ENCODE measurements at regions not wholly inside any gene's neighbourhood (a gene's known extent, or its start where the extent isn't known, plus 50 kb on each side); places are given as distances from the start of the nearest gene placed in this dataset.
A peak's percentile ranks its signal among the peaks of the same experiment; 100 is the strongest.

GRCh38 chr1:119285482-119285881, 83.1 kb upstream of the HAO2 start:
- ATAC-seq, result peak in 1 of 2 donors; percentile 66
- in situ Hi-C loops (cut with MboI; ENCODE audit: low sequenced_read_pairs in 4 of 4), result loop anchor here in 1 of 4 donors (10.0 kb wide), 1 partner anchor 61 kb away; no protein-coding TSS in a partner anchor
- no peak overlapping the region for H3K27ac ChIP-seq
- intact Hi-C loops (cut with DNase I; ENCODE audit: low total_unique reads), result no loop called here
- TF ChIP-seq CTCF (IDR thresholded peaks at IDR 0.05 in 4 of 5, conservative IDR thresholded peaks at IDR 0.05 in 1 of 5) (no peak), POLR2A (IDR thresholded peaks at IDR 0.05) (no peak)
- no peak overlapping the region for H3K4me3 ChIP-seq
- H3K36me3 ChIP-seq, result no peaks in the 10 kb centered on the region
- DNase-seq, result no peak
- no peaks in the 10 kb centered on the region for H3K27me3 ChIP-seq
- H3K4me1 ChIP-seq, result no peaks in the 10 kb centered on the region
- no peaks in the 10 kb centered on the region for H3K9me3 ChIP-seq

DNA sequence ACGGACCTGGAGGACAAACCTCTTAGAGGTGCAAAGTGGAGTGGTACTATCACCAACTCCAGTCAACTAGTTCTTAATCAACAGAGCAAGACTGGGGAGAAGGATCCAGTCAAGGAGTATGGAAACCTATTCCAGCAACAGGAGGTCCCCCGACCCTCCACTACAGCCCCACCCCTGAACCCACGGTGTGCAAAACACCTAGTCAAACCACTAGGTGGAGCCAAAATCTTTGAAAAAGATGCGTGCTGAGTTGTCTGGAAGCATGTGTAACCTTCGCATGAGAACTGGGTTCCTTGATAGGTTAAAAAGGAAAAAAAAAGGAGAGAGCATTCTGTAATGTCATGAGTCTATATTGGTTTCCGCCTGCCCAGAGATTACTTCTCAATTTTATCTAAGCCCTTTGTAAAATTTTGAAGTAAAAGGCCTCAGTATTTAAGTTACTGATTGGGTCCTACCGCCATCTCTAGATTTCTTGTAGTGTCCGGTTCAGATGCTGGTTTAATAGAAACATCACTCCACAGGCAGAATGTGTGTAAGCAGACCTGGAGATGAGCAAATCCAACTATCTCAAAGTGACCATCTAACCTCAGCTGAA, 81.9 kb upstream of the HAO2 start:
- ATAC-seq (no peak), DNase-seq (no peak)
- Histone ChIP-seq H3K4me3 (no peak overlapping the region), H3K36me3 (no peaks in the 10 kb centered on the region), H3K27me3 (no peaks in the 10 kb centered on the region), H3K27ac (no peak overlapping the region), H3K4me1 (no peaks in the 10 kb centered on the region), H3K9me3 (no peaks in the 10 kb centered on the region)
- in situ Hi-C loops (cut with MboI; ENCODE audit: low sequenced_read_pairs in 4 of 4), result loop anchor here in 1 of 4 donors (10.0 kb wide), 1 partner anchor 62 kb away; no protein-coding TSS in a partner anchor
- TF ChIP-seq POLR2A (IDR thresholded peaks at IDR 0.05) (no peak), CTCF (IDR thresholded peaks at IDR 0.05 in 4 of 5, conservative IDR thresholded peaks at IDR 0.05 in 1 of 5) (no peak)
- intact Hi-C loops (cut with DNase I; ENCODE audit: low total_unique reads), result no loop called here

- intact Hi-C loops (cut with DNase I; ENCODE audit: low total_unique reads), result no loop called here
- TF ChIP-seq CTCF (IDR thresholded peaks at IDR 0.05 in 4 of 5, conservative IDR thresholded peaks at IDR 0.05 in 1 of 5), result no peak
- TF ChIP-seq POLR2A (IDR thresholded peaks at IDR 0.05), result no peak
- ATAC-seq (no peak), DNase-seq (no peak)
- H3K4me3 ChIP-seq, result no peak overlapping the region
- H3K4me1 ChIP-seq, result no peaks in the 10 kb centered on the region
- H3K27ac ChIP-seq, result no peak overlapping the region
- no peaks in the 10 kb centered on the region for H3K27me3 ChIP-seq
- H3K9me3 ChIP-seq, result no peaks in the 10 kb centered on the region
- H3K36me3 ChIP-seq, result no peaks in the 10 kb centered on the region
- in situ Hi-C loops (cut with MboI; ENCODE audit: low sequenced_read_pairs in 4 of 4), result loop anchor here in 1 of 4 donors (10.0 kb wide), 1 partner anchor 64 kb away; no protein-coding TSS in a partner anchor
These were observed 79.8 kb upstream of the HAO2 start for GRCh38 chr1:119288751-119289150.

DNA sequence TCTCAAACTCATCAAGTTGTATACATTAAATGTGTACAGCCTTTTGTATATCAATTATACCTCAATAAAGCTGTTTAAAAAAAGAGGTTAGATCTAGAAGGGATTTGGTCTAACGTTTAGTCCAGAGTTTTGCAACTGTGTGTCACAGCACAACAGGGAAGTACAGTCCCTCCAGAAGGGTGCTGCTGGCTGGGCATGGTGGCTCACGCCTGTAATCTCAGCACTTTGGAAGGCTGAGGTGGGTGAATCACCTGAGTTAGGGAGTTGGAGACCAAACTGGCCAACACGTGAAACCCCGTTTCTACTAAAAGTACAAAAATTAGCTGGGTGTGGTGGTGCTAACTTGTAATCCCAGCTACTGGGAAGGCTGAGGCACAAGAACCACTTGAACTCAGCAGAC, 78.3 kb upstream of the HAO2 start:
- in situ Hi-C loops (cut with MboI; ENCODE audit: low sequenced_read_pairs in 4 of 4), result no loop called here
- H3K27ac ChIP-seq, result no peak overlapping the region
- TF ChIP-seq POLR2A (IDR thresholded peaks at IDR 0.05) (no peak), CTCF (IDR thresholded peaks at IDR 0.05 in 4 of 5, conservative IDR thresholded peaks at IDR 0.05 in 1 of 5) (no peak)
- no peak overlapping the region for H3K4me3 ChIP-seq
- H3K4me1 ChIP-seq, result no peaks in the 10 kb centered on the region
- H3K9me3 ChIP-seq, result no peaks in the 10 kb centered on the region
- no peaks in the 10 kb centered on the region for H3K36me3 ChIP-seq
- intact Hi-C loops (cut with DNase I; ENCODE audit: low total_unique reads), result no loop called here
- H3K27me3 ChIP-seq, result no peaks in the 10 kb centered on the region
- ATAC-seq, result no peak
- no peak for DNase-seq

Measured in gastrocnemius medialis (tissue), 4 donors.